COLO668 (cell line): ENCODE measurements at regions not wholly inside any gene's neighbourhood (a gene's known extent, or its start where the extent isn't known, plus 50 kb on each side); places are given as distances from the start of the nearest gene placed in this dataset.
"Not testable (repeated sequence)": the region's sequence is repeated elsewhere in the genome, so short reads cannot be mapped to it uniquely, and the experiment has no call there.

Source experiments
- DNase-seq: peaks from one replicate; lab custom pipeline; 2025; ENCODE audit not compliant: unreplicated experiment; lab: John Stamatoyannopoulos, UW

DNA sequence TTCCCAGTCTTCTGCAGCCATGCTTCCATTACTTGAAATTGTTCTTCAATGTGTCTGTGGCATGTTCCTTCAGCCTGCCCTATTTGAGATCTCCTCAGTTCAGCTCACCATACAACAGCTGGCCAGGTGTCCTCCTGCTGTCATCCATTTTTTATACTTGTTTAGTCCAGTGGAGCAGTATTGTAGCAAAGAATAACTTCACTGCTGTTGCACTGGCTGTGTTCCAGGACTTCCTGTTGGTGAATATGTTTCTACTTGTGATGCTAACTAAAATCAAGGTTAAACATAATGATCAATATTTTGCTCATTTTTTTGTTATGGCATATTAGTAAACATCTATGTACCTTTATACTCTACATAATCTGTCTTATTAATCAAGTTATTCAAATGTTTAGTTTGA lies 1394.1 kb downstream of the PCDH9 start:
- DNase-seq: no peak

DNA sequence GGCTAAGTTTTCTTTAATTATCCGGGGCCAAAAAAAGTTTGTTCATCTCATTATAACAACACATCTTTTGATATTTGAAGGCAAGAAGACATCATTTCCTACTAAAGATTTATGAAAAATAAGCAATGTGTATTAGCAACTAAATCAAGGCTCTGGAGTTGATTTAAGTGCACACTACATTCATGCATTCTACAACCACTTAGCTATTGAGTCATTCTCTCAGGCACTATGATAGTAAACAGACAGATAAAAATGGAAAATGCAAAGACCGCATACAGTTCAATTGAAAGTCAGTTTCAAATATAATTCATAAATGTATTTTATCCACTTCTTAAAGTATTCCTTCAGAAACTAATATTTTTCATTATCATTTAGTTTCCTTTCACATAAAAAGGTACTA lies 1395.2 kb downstream of the PCDH9 start:
- DNase-seq: no peak

DNA sequence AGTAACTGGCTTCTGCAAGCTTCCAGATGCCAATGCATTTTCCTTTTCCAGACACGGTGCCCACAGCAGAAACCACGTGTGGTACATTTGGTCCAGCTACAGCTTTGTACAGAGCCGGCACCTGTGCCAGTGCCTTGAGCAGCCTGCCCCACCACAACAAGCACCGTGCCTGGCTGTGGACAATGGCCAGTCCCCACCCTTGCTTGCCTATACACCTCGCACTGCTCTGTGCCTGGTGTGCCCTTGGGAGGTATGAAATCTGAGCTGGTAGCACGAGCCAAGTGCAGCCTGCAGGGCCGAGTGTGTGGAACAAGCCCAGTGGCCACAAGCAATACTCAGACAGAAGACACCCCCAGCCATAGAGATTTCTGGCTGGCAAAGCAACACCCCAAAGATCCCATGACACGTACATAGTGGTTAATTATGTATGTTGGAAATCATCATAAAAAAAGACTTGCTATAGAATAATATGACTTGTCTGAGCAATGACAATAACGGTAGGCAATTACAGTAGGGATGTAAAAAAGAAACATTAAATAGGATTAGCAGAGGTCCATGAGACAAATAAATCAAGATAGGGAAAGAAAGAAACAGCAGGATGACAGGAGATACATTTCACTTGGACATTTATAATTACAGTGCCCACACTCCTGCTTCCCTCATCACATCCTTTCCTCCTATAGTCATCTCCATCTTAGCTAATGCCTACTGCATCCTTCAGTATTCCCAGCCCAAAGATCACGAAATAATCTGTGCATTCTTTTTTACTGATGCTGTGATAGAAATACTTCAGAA lies 1399.5 kb downstream of the PCDH9 start:
- no peak for DNase-seq

DNA sequence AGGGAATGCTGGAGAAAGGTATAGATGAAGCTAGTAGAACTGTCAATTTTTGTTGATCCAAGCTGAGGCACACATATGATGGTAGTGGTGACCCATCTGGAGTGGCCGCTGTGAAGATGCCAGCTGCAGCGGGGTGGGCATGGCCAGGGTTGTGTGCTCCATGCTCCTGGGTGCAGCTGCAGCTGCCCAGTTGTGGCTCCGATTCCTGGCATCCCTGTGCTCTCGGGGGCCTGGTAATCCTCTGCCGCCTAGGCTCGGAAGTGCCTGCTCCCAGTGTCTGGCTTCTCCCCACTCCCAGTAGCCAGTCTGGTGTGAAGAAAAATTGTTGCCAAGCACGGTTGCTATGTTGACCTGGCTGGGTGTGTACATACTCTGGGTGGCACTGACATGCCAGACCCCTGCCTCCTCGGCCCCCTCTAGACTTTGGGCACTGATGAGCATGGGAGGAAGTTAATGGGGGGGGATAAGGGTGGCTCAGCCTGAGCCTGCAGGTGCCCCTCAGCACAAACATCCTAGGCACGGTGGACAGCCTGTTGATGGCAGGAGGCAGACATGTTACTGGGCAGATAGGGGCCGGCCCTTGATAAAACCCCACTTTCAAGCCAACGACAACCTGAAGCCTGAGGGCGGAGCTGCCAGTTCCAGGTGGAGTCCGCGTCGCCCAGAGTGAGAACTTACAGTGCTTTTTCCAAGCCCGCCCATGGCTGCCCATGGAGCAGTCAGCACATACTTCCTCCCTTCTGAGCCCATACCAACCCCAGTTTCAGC lies 1400.7 kb downstream of the PCDH9 start:
- DNase-seq: no peak

DNA sequence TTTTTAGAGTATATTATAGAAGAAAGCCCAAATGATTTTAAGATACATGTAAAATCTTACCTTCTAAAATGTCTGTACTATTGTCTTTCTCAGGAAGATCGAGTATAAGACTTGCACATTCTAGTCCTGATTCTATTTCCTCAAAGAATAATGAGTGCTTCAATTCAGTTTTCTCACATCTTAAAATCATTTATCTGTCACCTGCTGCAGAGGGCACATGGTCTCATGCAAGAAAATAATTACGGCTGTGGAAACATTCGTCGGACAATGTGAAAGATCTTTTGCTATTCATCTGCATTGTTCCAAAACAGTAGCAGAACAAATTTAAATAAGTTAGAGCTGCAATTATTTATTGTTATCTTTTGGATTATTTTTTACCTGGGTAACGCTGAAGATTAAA lies 1403.5 kb downstream of the PCDH9 start:
- DNase-seq: no peak

DNA sequence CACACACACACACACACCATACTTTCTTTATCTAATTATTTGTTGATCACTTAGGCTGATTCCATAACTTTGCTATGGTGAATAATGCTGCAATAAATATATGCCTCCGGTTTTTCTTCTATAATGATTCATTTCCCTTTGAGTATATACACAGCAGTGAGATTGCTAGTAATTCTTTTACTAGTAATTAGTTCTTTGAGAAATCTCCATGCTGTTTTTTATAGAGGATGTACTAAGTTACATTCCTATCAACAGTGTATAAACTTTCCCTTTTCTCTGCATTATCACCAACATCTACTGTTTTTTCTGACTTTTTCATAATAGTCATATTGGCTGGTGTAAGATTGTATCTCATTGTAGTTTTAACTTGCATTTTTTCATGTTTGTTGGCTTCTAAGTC lies 1405.1 kb downstream of the PCDH9 start:
- DNase-seq: no peak

DNA sequence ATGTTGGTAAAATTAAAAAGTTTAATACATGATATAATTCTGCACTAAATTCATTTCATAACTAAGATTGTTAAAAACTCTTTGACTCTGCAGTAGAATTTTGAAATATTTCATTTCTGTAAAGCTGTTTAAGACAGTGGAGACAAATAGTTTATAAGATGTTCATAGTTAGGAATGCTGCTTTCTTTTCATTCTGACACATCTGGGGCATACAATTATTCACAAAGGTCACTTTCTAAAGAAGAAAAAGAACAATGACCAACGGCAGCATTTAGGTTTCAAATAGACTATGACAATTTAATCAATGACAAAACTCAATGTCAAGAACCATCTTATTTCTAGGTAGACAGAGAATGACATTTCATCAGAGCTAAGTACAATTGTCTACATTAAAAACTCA lies 1422.1 kb downstream of the PCDH9 start:
- DNase-seq: no peak

DNA sequence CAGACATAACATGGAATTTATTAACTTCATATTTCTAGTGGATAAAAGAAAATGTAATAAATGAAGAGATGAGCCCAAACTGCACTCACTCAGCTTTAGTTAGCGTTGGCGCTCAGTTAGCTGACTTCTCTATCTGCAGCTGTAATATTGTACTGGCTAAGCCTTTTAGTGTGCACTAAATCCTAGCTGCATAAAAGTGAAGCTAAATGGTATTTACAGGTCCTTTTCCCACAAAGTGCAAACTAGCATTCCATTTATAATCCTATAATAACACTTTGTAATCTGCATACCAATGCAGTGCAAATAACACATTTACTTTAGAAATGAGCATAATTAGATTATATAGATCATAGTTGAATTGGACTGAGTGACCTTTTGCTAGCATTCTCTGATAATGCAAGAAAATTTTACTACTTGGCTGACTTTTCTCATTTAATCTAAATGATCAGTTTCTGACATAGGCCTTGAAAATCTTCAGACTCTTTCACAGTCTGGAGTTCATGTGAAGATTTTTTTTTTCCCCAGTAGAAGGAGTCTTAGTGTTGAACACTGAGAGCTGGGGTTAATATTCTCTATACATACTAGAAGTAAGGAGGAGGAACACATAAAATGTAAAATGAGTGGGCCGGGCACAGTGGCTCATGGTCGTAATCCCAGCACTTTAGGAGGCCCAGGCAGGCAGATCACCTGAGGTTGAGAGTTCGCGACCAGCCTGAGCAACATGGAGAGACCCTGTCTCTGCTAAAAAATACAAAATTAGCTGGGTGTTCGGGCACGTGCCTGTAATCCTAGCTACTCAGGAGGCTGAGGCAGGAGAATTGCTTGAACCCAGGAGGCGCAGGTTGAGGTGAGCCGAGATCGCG lies 1426.4 kb downstream of the PCDH9 start:
- DNase-seq: no peak

DNA sequence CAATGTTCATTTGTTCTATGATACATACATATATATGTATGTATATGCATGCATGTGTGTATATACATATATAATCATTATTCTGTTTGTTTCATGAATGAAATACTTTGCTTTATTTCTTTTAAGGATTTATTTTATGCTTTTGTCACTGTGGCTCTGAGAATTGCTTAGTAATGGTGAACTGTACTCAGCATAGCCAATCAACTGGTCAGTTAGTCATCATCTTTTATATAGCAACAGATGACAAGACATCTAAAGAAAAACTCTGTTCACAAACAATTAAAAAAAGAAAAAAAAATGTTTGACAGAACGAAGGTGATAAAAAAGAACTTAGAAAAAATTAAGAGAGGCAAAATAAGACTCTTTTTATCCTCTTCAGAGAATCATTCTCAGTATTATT lies 1440.3 kb downstream of the PCDH9 start:
- DNase-seq: no peak

DNA sequence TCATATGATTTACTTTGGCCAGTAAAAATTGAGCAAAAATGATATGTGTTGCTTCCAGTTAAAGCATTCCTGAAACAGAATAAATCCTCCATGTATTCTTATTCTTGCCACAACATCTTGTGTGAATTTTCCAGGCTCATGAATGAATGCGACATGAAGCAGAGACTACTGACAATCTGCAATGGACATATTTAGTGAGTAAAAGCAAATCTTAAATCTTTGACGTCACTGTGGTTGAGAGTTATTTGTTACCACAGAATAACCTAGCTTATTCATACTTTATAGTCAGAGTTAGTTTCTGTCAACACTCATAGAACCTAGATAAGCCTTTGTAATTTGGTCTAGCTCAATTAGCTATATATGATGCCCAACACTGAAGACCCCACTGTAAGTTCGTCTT lies 1443.1 kb downstream of the PCDH9 start:
- DNase-seq: no peak

DNA sequence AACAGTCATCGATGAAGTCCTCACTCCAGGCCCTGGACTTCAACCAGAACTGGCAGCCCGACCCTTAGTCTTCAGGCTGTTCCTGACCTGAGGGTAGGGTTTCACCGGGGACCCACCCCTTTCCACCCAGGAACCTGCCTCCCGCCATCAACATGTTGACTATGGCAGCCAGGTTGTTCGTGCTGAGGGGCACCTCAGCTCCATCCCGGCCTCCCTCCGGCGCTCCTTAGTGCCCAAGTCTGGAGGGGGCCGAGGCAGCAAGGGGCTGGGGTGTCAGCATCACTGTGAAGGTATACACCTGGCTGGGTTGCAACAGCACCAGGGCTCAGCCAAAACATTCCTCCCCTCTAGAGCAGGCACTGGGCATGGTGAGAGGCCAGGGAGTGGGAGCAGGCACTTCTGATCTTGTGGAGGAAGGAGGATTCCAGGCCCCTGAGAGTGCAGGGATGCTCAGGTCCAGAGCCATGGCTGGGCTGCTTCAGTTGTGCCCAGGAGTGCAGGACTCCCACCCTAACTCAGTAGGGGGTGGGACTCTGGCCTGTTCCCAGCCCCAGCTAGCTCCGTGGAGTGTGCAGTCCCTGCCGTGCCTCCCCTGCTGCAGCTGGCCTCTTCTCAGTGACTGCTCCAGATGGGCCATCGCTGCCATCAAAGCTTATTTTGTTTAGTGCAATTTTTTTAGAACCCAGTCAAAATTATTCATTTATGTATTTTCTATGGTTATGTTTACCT lies 1445.9 kb downstream of the PCDH9 start:
- no peak for DNase-seq

DNA sequence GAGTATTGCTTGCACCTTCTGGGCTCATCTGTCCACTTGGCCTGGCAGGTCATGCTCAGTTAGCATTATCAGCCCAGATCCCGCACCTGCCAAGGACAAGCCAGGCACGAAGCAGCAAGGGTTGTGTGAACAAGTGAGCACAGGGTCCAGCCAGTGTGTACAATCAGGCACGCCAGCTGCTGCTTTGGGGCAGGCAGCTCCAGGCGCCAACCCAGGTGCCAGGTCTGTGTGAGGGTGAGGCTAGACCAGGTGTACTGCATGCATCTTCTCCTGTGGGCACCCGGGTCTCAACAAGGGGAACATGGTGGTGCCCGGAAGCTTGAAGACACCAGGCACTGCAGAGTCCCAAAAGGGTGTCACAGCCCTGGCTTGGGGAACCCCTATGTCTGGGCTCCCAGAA lies 1446.8 kb downstream of the PCDH9 start:
- no peak for DNase-seq

DNA sequence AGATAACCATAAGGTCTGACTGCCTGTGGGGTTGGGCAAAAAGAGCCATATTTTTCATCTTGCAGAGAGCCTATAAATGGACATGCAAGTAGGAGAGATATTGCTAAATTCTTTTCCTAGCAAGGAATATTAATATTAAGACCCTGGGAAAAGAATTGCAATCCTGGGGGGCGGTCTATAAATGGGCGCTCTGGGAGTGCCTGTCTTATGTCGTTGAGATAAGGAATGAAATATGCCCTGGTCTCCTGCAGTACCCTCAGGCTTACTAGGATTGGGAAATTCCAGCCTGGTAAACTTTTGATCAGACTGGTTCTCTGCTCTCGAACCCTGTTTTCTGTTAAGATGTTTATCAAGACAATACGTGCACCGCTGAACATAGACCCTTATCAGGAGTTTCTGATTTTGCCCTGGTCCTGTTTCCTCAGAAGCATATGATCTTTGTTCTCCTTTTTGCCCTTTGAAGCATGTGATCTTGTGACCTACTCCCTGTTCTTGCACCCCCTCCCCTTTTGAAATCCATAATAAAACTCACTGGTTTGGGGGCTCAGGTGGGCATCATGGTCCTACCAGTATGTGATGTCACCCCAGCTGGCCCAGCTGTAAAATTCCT lies 1458.3 kb downstream of the PCDH9 start:
- DNase-seq: not testable (repeated sequence)

DNA sequence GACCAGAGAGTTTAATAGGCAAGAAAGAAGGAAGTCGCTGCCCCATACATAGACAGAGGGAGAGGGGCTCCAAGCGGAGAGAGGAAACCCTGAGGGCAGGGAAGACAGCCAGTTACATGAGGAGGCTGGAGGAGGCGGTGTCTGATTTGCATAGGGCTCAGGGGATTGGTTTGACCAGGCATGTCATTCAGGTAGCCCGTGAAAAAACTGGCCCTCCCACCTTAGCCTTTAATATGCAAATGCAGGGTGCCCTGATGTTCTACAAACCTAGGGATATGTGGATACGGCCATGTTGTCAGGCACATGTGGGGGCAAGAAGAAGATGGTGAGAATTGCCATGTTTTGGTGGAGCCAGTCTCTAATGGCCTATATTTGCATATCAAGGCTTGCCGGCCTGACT lies 1461.6 kb downstream of the PCDH9 start:
- DNase-seq: no peak

DNA sequence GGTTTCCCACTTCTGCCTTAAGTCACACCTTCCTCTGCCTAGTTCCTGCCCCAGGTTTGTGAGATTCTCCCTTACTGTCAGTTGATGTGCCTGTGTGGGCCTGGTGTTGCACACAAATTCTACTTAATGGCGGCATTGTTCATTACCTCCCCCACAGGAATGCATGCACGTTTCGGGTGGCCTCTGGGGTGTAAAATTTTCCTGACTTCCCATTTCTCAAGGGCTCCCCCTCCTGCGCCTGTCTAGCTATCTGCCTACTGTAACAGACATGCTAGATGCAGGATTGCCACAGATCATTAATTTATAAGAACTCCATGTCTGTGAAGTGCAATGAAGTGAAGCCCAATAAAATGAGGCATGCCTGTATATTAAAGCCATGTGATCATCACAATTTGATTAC lies 1466.3 kb downstream of the PCDH9 start:
- no peak for DNase-seq

DNA sequence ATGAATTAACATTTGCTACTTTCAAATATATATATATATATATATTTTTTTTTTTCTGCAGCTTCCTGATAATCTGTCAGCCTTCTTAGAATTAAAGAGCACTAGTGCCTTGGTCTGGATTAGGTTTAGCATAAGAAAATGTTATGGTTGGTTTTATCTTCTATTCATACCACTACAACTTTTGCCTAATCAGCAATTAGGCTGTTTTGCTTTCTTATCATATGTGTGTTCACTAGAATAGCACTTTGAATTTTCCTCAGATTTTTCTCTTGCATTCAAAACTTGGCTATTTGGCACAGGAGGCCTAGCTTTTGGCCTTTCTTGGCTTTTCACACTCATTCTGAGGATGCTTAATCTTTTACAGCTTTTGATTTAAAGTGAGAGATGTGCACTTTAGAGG lies 1468.1 kb downstream of the PCDH9 start:
- DNase-seq: no peak

DNA sequence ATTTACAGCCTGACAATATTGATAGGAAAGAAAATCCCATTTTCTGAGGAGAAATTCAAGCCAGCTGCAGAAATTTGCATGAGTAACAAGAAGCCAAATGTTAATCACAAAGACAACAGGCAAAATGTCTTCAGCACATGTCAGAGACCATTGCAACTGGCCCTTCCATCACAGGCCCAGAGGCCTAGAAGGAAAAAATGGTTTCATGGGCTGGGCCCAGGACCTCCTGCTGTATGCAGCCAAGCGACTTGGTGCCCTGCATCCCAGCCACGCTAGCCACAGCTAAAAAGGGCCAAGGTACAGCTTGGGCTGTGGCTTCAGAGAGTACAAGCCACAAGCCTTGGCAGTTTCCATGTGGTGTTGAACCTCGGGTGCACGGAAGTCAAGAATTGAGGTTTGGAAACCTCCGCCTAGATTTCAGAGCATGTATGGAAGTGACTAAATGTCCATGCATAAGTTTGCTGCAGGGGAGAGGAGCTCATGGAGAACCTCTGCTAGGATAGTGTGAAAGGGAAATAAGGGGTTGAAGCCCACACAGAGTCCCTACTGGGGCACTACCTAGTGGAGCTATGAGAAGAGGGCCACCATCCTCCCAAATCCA lies 1474.0 kb downstream of the PCDH9 start:
- DNase-seq: no peak

DNA sequence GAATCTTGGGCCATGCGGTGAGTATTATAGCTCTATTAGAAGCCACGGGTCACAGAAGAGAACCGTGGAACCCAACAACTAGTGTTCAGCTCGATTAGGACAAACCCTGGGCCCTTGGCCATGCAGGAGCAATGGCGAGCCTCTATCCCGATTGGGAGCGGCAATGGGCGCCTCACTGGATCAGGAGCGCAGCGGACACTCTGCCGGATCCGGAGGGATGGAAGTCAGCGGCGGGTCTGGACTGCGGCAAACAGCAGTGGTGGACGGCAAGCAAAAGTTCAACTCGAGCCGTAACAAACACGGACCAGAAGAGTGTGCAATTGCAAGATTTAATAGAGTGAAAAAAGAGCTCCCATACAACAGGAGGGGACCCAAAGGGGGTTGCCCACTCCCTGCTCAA lies 1481.9 kb downstream of the PCDH9 start:
- DNase-seq: no peak

DNA sequence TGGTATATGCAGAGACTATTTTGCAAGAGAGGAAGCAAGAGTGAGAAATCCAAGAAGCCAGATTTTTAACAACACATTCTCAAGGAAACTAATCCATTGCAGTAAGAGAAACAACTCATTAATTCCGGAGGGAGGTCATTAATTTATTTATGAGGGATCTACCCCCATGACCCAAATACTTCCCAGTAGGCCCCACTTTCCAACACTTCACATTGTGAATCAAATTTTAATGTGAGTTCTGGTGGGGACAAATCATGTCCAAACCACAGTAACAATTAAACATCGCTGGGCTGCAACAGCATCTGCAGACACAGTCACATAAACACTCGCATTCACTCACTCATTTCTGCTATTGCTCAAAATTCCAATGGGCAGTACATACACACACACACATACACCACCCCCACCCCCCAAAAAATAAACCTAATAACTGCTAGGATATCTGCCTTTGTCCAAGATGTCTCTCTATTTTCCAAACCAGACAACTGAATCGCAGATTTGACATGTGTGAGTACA lies 1483.7 kb downstream of the PCDH9 start:
- no peak for DNase-seq

DNA sequence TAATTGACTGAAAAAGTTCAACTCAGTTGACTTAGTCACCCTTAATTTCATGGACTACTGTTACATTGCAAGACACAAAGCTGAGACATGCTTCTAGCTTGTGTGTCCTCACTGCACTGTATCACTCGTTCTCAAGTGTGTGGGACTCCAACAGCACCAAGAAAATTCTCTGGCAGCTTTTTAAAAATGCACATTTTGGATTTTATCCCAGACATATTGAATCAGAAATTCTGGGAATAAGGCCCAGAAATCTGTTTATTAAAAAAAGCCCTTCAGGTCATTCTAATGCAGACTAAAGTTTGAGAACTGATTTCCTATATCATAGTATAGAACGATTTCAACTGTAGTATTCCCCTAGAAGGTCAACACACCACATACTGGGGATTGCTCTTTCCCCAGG lies 1485.3 kb downstream of the PCDH9 start:
- DNase-seq: no peak
